Endothelial cell of umbilical vein (primary cell): ENCODE measurements at regions not wholly inside any gene's neighbourhood (a gene's known extent, or its start where the extent isn't known, plus 50 kb on each side); places are given as distances from the start of the nearest gene placed in this dataset.

ENCODE experiments used
- BruUV-seq: library from RNA; stranded (reverse); fragments of 400-500 nt; replicated peaks from 2 replicates; lab custom pipeline; 2021; lab: Mats Ljungman, UMichigan
- CTCF ChIA-PET: fragments of 300-600, 350-600 bp; sonication (Branson Sonifier 250); formaldehyde crosslinking; loops from one replicate; lab custom pipeline; 2021; ENCODE audit warnings: antibody characterized with exemption, inconsistent platforms; lab: Charles Lee
- POLR2A ChIA-PET: fragments of 300-600, 350-600 bp; sonication (Branson Sonifier 250); formaldehyde crosslinking; loops from one replicate; lab custom pipeline; 2021; ENCODE audit warnings: antibody characterized with exemption, inconsistent platforms; lab: Charles Lee
- DNase-seq: peaks from one replicate; pipeline ENCODE4 v3.0.0-alpha.2; 2011; ENCODE audit warnings: low read depth, low spot score
- FAIRE-seq: peaks from 2 replicates; lab custom pipeline; 2011; peaks lifted over from hg19 to GRCh38; lab: Jason Lieb, UNC
- H2AFZ ChIP-seq: 2 replicates; pipeline ENCODE4 v1.6.0; 2012; ENCODE audit warnings: low read depth, low read length, control low read depth, inconsistent platforms
- H3K27ac ChIP-seq: 2 replicates; pipeline ENCODE4 v1.5.1; 2011; ENCODE audit warnings: low read depth, mild to moderate bottlenecking, control low read depth, low read length, moderate library complexity; ENCODE audit not compliant: insufficient read depth
- H3K27me3 ChIP-seq, 2 experiments: 2 replicates each; pipeline versions ENCODE4 v1.6.0 to v1.6.1; 2011; ENCODE audit warnings: low read length in 2 of 2, mixed read lengths in 1 of 2; ENCODE audit not compliant: control insufficient read depth in 2 of 2, insufficient read depth in 2 of 2
- H3K36me3 ChIP-seq, 2 experiments: 2 replicates in 1 of 2; 3 replicates in 1 of 2; pipeline ENCODE4 v1.5.1; 2011; ENCODE audit warnings: low read length in 2 of 2, mild to moderate bottlenecking in 1 of 2, moderate library complexity in 1 of 2; ENCODE audit not compliant: control insufficient read depth in 2 of 2, insufficient read depth in 2 of 2; ENCODE audit errors: extremely low read depth in 1 of 2
- H3K4me1 ChIP-seq: 3 replicates; pipeline ENCODE4 v1.5.1; 2011; ENCODE audit warnings: mild to moderate bottlenecking, low read length; ENCODE audit not compliant: control insufficient read depth, insufficient read depth; ENCODE audit errors: extremely low read depth
- H3K4me2 ChIP-seq: 2 replicates; pipeline ENCODE4 v1.6.1; 2011; ENCODE audit warnings: low read length, control low read depth, mixed read lengths; ENCODE audit not compliant: insufficient read depth
- H3K4me3 ChIP-seq, 3 experiments: fragments of 200-600 bp in 1 of 3; sonication (generic), shearing (Covaris generic) in 1 of 3; replicated peaks in 1 of 3; 2 replicates each; pipeline ENCODE4 v1.5.1; 2011 to 2016; ENCODE audit warnings: control low read depth in 3 of 3, low read length in 3 of 3, mild to moderate bottlenecking in 2 of 3, inconsistent platforms in 1 of 3, low read depth in 1 of 3, moderate library complexity in 1 of 3; ENCODE audit not compliant: insufficient read depth in 1 of 3
- H3K79me2 ChIP-seq: 2 replicates; pipeline ENCODE4 v1.6.0; 2012; ENCODE audit warnings: low read length, inconsistent platforms; ENCODE audit not compliant: control insufficient read depth, insufficient read depth
- H3K9ac ChIP-seq: replicated peaks from 2 replicates; pipeline ENCODE3; 2011; ENCODE audit warnings: low read length, control low read depth; ENCODE audit not compliant: insufficient read depth; ENCODE audit errors: extremely low read depth
- H3K9me1 ChIP-seq: replicated peaks from 3 replicates; pipeline ENCODE4 v1.6.0; 2011; ENCODE audit warnings: mild to moderate bottlenecking, low read length; ENCODE audit not compliant: control insufficient read depth, insufficient read depth; ENCODE audit errors: extremely low read depth
- H3K9me3 ChIP-seq: replicated peaks from 2 replicates; pipeline ENCODE4 v1.5.1; 2012; ENCODE audit warnings: low read length, inconsistent platforms; ENCODE audit not compliant: control insufficient read depth, insufficient read depth
- H4K20me1 ChIP-seq: replicated peaks from 2 replicates; pipeline ENCODE3; 2011; ENCODE audit warnings: mild to moderate bottlenecking, low read length; ENCODE audit not compliant: control insufficient read depth, insufficient read depth; ENCODE audit errors: extremely low read depth
- CTCF ChIP-seq, 2 donors: IDR thresholded peaks; 1 replicate in 1 of 2; 2 replicates in 1 of 2; pipeline ENCODE4 v1.5.1; 2011; ENCODE audit warnings: low read length in 2 of 2, mild to moderate bottlenecking in 2 of 2, moderate library complexity in 2 of 2, control low read depth in 1 of 2, inconsistent platforms in 1 of 2, low read depth in 1 of 2; ENCODE audit not compliant: insufficient read depth in 1 of 2; ENCODE audit errors: extremely low read depth in 1 of 2
- EZH2 ChIP-seq: IDR thresholded peaks from 2 replicates; pipeline ENCODE4 v1.6.1; 2012; ENCODE audit warnings: borderline replicate concordance, low read depth, mild to moderate bottlenecking, moderate library complexity, low read length, inconsistent platforms; ENCODE audit not compliant: severe bottlenecking
- FOS ChIP-seq: IDR thresholded peaks from 2 replicates; pipeline ENCODE4 v1.6.1; 2011; ENCODE audit warnings: mild to moderate bottlenecking, low read length, moderate library complexity, borderline replicate concordance; ENCODE audit not compliant: insufficient read depth
- GATA2 ChIP-seq: IDR thresholded peaks from 2 replicates; pipeline ENCODE4 v1.7.0; 2011; ENCODE audit warnings: low read depth, mild to moderate bottlenecking, moderate library complexity, mixed read lengths, low read length; ENCODE audit not compliant: insufficient read length, insufficient read depth
- JUN ChIP-seq: IDR thresholded peaks from 2 replicates; pipeline ENCODE4 v1.6.1; 2011; ENCODE audit warnings: borderline replicate concordance, low read depth; ENCODE audit not compliant: insufficient read length, insufficient read depth
- MAX ChIP-seq: IDR thresholded peaks from 2 replicates; pipeline ENCODE4 v1.6.1; 2011; ENCODE audit not compliant: insufficient read depth, insufficient read length
- MYC ChIP-seq: IDR thresholded peaks from one replicate; pipeline ENCODE4 v1.6.1; 2011; ENCODE audit warnings: mild to moderate bottlenecking, low read depth, low read length
- POLR2A ChIP-seq: IDR thresholded peaks from 2 replicates; pipeline ENCODE4 v1.6.1; 2012; ENCODE audit warnings: low read depth, mild to moderate bottlenecking, control low read depth, low read length
- POLR2AphosphoS5 ChIP-seq: IDR thresholded peaks from 2 replicates; pipeline ENCODE4 v1.6.1; 2012; ENCODE audit warnings: low read depth, mild to moderate bottlenecking, control low read depth, low read length, moderate library complexity; ENCODE audit not compliant: insufficient read depth
- dilution Hi-C: fragments of 300-500 bp; cut with MboI; formaldehyde crosslinking; loops from one replicate; pipeline ENCODE4 v1.15.0; 2019; ENCODE audit warnings: low sequenced_read_pairs; ENCODE audit not compliant: extremely low pct_ligation_motif_present
- intact Hi-C: fragments of 100-400 bp; cut with micrococcal nuclease; formaldehyde crosslinking; loops from one replicate; pipeline ENCODE4 v1.10.0; 2022

GRCh38 chr20:48267860-48268633, 482.8 kb upstream of the SULF2 start:
- Histone ChIP-seq H4K20me1 (no peaks in the 10 kb centered on the region), H3K4me1 (no peaks in the 10 kb centered on the region), H2AFZ (no peak overlapping the region), H3K79me2 (no peaks in the 10 kb centered on the region), H3K4me2 (no peak overlapping the region), H3K27ac (no peak overlapping the region), H3K9ac (no peak overlapping the region), H3K9me1 (no peaks in the 10 kb centered on the region), H3K4me3 (no peak overlapping the region), H3K36me3 (no peaks in the 10 kb centered on the region), H3K9me3 (no peaks in the 10 kb centered on the region), H3K27me3 (peaks cover 5 to 9% of the 10 kb centered on the region in 2 experiments)
- CTCF ChIA-PET, result interaction anchor here (1.0 kb wide), 1 partner anchor 14 kb away, joined by 5 read pairs; no protein-coding TSS in a partner anchor
- intact Hi-C loops, result no loop called here
- TF ChIP-seq GATA2 (no peak), POLR2A (no peak), POLR2AphosphoS5 (no peak), CTCF (IDR thresholded peaks at IDR 0.05; ENCODE audit: extremely low read depth in 1 of 2, insufficient read depth in 1 of 2, low read depth in 1 of 2, low read length in 2 of 2) (no peak), EZH2 (no peak), MAX (no peak), MYC (no peak), FOS (no peak), JUN (no peak)
- no peak for FAIRE-seq
- dilution Hi-C loops, result no loop called here
- BruUV-seq, result no TSS peak
- POLR2A ChIA-PET, result no interaction called here
- DNase-seq, result no peak
